SK-N-SH treated with all-trans-retinoic acid at 6 μM for 48 hours (cell line): ENCODE measurements at regions not wholly inside any gene's neighbourhood (a gene's known extent, or its start where the extent isn't known, plus 50 kb on each side); places are given as distances from the start of the nearest gene placed in this dataset.

Experiments used
- CREB5 ChIP-seq: fragments of 250-450 bp; sonication (Bioruptor Pico); IDR thresholded peaks from 2 replicates; pipeline ENCODE4 v1.5.1; 2020; ENCODE audit warnings: low read depth, mild to moderate bottlenecking, moderate library complexity
- CSDC2 ChIP-seq: fragments of 250-450 bp; sonication (Bioruptor Pico); IDR thresholded peaks from 2 replicates; pipeline ENCODE4 v1.5.0; 2020; ENCODE audit warnings: mild to moderate bottlenecking, moderate library complexity
- ESRRG ChIP-seq: fragments of 250-450 bp; sonication (Bioruptor Pico); IDR thresholded peaks from 2 replicates; pipeline ENCODE4 v1.6.1; 2021; ENCODE audit warnings: mild to moderate bottlenecking
- ISL1 ChIP-seq: fragments of 250-450 bp; sonication (Bioruptor Pico); IDR thresholded peaks from 2 replicates; pipeline ENCODE4 v2.1.2; 2022; ENCODE audit warnings: mild to moderate bottlenecking, moderate library complexity
- PPARA ChIP-seq: fragments of 250-450 bp; sonication (Bioruptor Pico); IDR thresholded peaks from 2 replicates; pipeline ENCODE4 v1.5.0; 2020; ENCODE audit warnings: mild to moderate bottlenecking, borderline replicate concordance
- RARB ChIP-seq: fragments of 250-450 bp; sonication (Bioruptor Pico); IDR thresholded peaks from 2 replicates; pipeline ENCODE4 v1.8.0; 2021; ENCODE audit warnings: mild to moderate bottlenecking, moderate library complexity
- TOX ChIP-seq: fragments of 250-450 bp; sonication (Bioruptor Pico); IDR thresholded peaks from 2 replicates; pipeline ENCODE4 v1.8.0; 2021; ENCODE audit warnings: mild to moderate bottlenecking, moderate library complexity, borderline replicate concordance
- TSHZ2 ChIP-seq: fragments of 250-450 bp; sonication (Bioruptor Pico); IDR thresholded peaks from 2 replicates; pipeline ENCODE4 v1.5.0; 2020; ENCODE audit warnings: mild to moderate bottlenecking, moderate library complexity
- ZFP3 ChIP-seq: fragments of 250-450 bp; sonication (Bioruptor Pico); IDR thresholded peaks from 2 replicates; pipeline ENCODE4 v1.5.0; 2020; ENCODE audit warnings: mild to moderate bottlenecking, moderate library complexity
- ZFP30 ChIP-seq: fragments of 450-650 bp; formaldehyde crosslinking; IDR thresholded peaks from 2 replicates; pipeline ENCODE4 v1.5.0; 2022; ENCODE audit warnings: mild to moderate bottlenecking, moderate library complexity
- ZNF8 ChIP-seq: fragments of 450-650 bp; formaldehyde crosslinking; IDR thresholded peaks from 2 replicates; pipeline ENCODE4 v1.5.0; 2020; ENCODE audit warnings: mild to moderate bottlenecking, moderate library complexity

- no peak for TF ChIP-seq TOX (CRISPR knock-in tag)
- no peak for TF ChIP-seq ISL1
- no peak for TF ChIP-seq CREB5 (CRISPR knock-in tag)
- TF ChIP-seq TSHZ2 (CRISPR knock-in tag) = no peak
- TF ChIP-seq PPARA = no peak
- no peak for TF ChIP-seq CSDC2 (CRISPR knock-in tag)
- no peak for TF ChIP-seq ZFP3
- no peak for TF ChIP-seq ZFP30 (CRISPR knock-in tag)
- no peak for TF ChIP-seq RARB (CRISPR knock-in tag)
- no peak for TF ChIP-seq ESRRG (CRISPR knock-in tag)
- no peak for TF ChIP-seq ZNF8 (CRISPR knock-in tag)
Observed at GRCh38 chr12:131279281-131279921, 325.7 kb downstream of the ADGRD1 start.
